KMS-11 (cell line): ENCODE measurements at regions not wholly inside any gene's neighbourhood (a gene's known extent, or its start where the extent isn't known, plus 50 kb on each side); places are given as distances from the start of the nearest gene placed in this dataset.

Experiments used
- H2AFZ ChIP-seq: fragments of 200-600 bp; sonication (generic); 2 replicates; pipeline ENCODE4 v1.6.1; 2016; ENCODE audit warnings: antibody characterized with exemption, mixed run types, low read depth
- H3K27ac ChIP-seq: fragments of 200-600 bp; sonication (generic); 2 replicates; pipeline ENCODE4 v1.6.1; 2016; ENCODE audit warnings: mild to moderate bottlenecking, mixed run types
- H3K27me3 ChIP-seq: fragments of 200-600 bp; sonication (generic); 2 replicates; pipeline ENCODE4 v1.6.1; 2017; ENCODE audit warnings: mild to moderate bottlenecking, low read depth, mixed run types, moderate library complexity; ENCODE audit not compliant: insufficient read depth
- H3K36me3 ChIP-seq: fragments of 200-600 bp; sonication (generic); 2 replicates; pipeline ENCODE4 v1.6.1; 2017; ENCODE audit warnings: mild to moderate bottlenecking, mixed run types; ENCODE audit not compliant: insufficient read depth
- H3K4me1 ChIP-seq: fragments of 200-600 bp; sonication (generic); 2 replicates; pipeline ENCODE4 v1.6.1; 2016; ENCODE audit warnings: mild to moderate bottlenecking, low read depth, mixed run types; ENCODE audit not compliant: poor library complexity, severe bottlenecking
- H3K4me2 ChIP-seq: fragments of 200-600 bp; sonication (generic); 2 replicates; pipeline ENCODE4 v1.7.0; 2016; ENCODE audit warnings: mild to moderate bottlenecking, mixed run types
- H3K4me3 ChIP-seq: fragments of 200-600 bp; sonication (generic); IDR thresholded peaks from 2 replicates; pipeline ENCODE4 v1.6.1; 2017; ENCODE audit warnings: low read depth, low read length, mixed read lengths; ENCODE audit not compliant: insufficient read depth
- H3K79me2 ChIP-seq: fragments of 200-600 bp; sonication (generic); 2 replicates; pipeline ENCODE4 v1.6.1; 2016; ENCODE audit warnings: low read depth, mixed run types; ENCODE audit not compliant: insufficient read depth
- H3K9ac ChIP-seq: fragments of 200-600 bp; sonication (generic); 2 replicates; pipeline ENCODE4 v1.6.1; 2016; ENCODE audit warnings: mild to moderate bottlenecking, mixed run types
- H4K20me1 ChIP-seq: fragments of 200-600 bp; sonication (generic); 2 replicates; pipeline ENCODE4 v1.6.1; 2016; ENCODE audit warnings: mild to moderate bottlenecking, mixed run types; ENCODE audit not compliant: insufficient read depth
- TF ChIP-seq, protein P1 (sequence below): fragments of 200-600 bp; sonication (generic); conservative IDR thresholded peaks from 2 replicates; pipeline ENCODE4 v1.6.1; 2017; ENCODE audit warnings: low read depth, mild to moderate bottlenecking, antibody characterized with exemption, low read length, moderate library complexity, mixed read lengths

- H3K4me1 ChIP-seq, result no peaks in the 10 kb centered on the region
- no peak overlapping the region for H3K27ac ChIP-seq
- H3K4me3 ChIP-seq, result no peak overlapping the region
- H3K36me3 ChIP-seq, result no peaks in the 10 kb centered on the region
- no peaks in the 10 kb centered on the region for H3K79me2 ChIP-seq
- no peak overlapping the region for H2AFZ ChIP-seq
- no peaks in the 10 kb centered on the region for H4K20me1 ChIP-seq
- no peaks in the 10 kb centered on the region for H3K27me3 ChIP-seq
- TF ChIP-seq, protein P1, sequence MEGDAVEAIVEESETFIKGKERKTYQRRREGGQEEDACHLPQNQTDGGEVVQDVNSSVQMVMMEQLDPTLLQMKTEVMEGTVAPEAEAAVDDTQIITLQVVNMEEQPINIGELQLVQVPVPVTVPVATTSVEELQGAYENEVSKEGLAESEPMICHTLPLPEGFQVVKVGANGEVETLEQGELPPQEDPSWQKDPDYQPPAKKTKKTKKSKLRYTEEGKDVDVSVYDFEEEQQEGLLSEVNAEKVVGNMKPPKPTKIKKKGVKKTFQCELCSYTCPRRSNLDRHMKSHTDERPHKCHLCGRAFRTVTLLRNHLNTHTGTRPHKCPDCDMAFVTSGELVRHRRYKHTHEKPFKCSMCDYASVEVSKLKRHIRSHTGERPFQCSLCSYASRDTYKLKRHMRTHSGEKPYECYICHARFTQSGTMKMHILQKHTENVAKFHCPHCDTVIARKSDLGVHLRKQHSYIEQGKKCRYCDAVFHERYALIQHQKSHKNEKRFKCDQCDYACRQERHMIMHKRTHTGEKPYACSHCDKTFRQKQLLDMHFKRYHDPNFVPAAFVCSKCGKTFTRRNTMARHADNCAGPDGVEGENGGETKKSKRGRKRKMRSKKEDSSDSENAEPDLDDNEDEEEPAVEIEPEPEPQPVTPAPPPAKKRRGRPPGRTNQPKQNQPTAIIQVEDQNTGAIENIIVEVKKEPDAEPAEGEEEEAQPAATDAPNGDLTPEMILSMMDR, result no peak
- H3K4me2 ChIP-seq, result no peak overlapping the region
- no peak overlapping the region for H3K9ac ChIP-seq
These were observed 104.4 kb upstream of the MCTP2 start for GRCh38 chr15:94127006-94127405.

GRCh38 chr15:94125698-94126097 lies 105.7 kb upstream of the MCTP2 start:
- TF ChIP-seq, protein P1, result no peak
- no peaks in the 10 kb centered on the region for H3K27me3 ChIP-seq
- no peak overlapping the region for H3K4me3 ChIP-seq
- H2AFZ ChIP-seq, result no peak overlapping the region
- no peak overlapping the region for H3K4me2 ChIP-seq
- no peaks in the 10 kb centered on the region for H4K20me1 ChIP-seq
- no peaks in the 10 kb centered on the region for H3K4me1 ChIP-seq
- no peaks in the 10 kb centered on the region for H3K79me2 ChIP-seq
- H3K36me3 ChIP-seq, result no peaks in the 10 kb centered on the region
- no peak overlapping the region for H3K9ac ChIP-seq
- no peak overlapping the region for H3K27ac ChIP-seq

- no peak overlapping the region for H2AFZ ChIP-seq
- no peak overlapping the region for H3K4me2 ChIP-seq
- TF ChIP-seq, protein P1, result no peak
- no peaks in the 10 kb centered on the region for H3K36me3 ChIP-seq
- no peaks in the 10 kb centered on the region for H3K4me1 ChIP-seq
- H3K79me2 ChIP-seq, result no peaks in the 10 kb centered on the region
- no peak overlapping the region for H3K4me3 ChIP-seq
- no peak overlapping the region for H3K9ac ChIP-seq
- H3K27me3 ChIP-seq, result no peaks in the 10 kb centered on the region
- H4K20me1 ChIP-seq, result no peaks in the 10 kb centered on the region
- no peak overlapping the region for H3K27ac ChIP-seq
These were observed 106.2 kb upstream of the MCTP2 start for GRCh38 chr15:94125156-94125555.

DNA sequence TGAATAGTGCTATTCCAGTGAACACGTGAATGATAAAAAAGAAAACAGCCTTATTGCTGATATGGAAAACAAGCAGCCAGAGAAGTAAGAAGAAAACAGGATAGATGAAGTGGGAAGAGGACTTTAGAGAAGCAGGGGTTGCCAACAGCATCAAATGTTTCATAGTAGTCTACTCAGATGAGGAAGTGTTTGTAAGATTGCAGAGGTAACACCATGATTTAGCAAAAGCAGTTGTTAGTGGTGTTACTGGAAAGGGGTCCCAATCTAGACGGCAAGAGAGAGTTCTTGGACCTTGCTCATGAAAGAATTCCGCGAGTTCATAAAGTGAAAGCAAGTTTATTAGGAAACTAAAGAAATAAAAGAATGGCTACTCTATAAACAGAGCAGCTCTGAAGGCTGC lies 108.8 kb upstream of the MCTP2 start:
- TF ChIP-seq, protein P1, result no peak
- no peak overlapping the region for H2AFZ ChIP-seq
- H3K79me2 ChIP-seq, result no peaks in the 10 kb centered on the region
- H3K4me3 ChIP-seq, result no peak overlapping the region
- no peaks in the 10 kb centered on the region for H3K4me1 ChIP-seq
- H3K4me2 ChIP-seq, result no peak overlapping the region
- H4K20me1 ChIP-seq, result no peaks in the 10 kb centered on the region
- no peak overlapping the region for H3K27ac ChIP-seq
- H3K9ac ChIP-seq, result no peak overlapping the region
- H3K27me3 ChIP-seq, result no peaks in the 10 kb centered on the region
- H3K36me3 ChIP-seq, result no peaks in the 10 kb centered on the region
